H9 (cell line): ENCODE measurements at regions not wholly inside any gene's neighbourhood (a gene's known extent, or its start where the extent isn't known, plus 50 kb on each side); places are given as distances from the start of the nearest gene placed in this dataset.

Source experiments
- DNase-seq: peaks from one replicate; pipeline ENCODE4 v3.0.0-alpha.2; 2017
- H2AFZ ChIP-seq: one replicate; pipeline ENCODE4 v1.6.1; 2013; ENCODE audit warnings: mild to moderate bottlenecking, low read length, control low read depth, moderate library complexity
- H2AK5ac ChIP-seq: 2 replicates; pipeline ENCODE4 v1.6.1; 2013; ENCODE audit warnings: low read length, control low read depth, mixed read lengths; ENCODE audit not compliant: insufficient read length
- H2BK120ac ChIP-seq: one replicate; pipeline ENCODE4 v1.6.1; 2013; ENCODE audit warnings: low read depth, mild to moderate bottlenecking, low read length, control low read depth, inconsistent platforms; ENCODE audit not compliant: poor library complexity, severe bottlenecking
- H2BK12ac ChIP-seq: 2 replicates; pipeline ENCODE4 v1.6.1; 2013; ENCODE audit warnings: low read length, control low read depth, mixed read lengths, low read depth; ENCODE audit not compliant: insufficient read length
- H2BK15ac ChIP-seq: 2 replicates; pipeline ENCODE4 v1.6.1; 2013; ENCODE audit warnings: low read depth, low read length, control low read depth
- H2BK20ac ChIP-seq: one replicate; pipeline ENCODE4 v1.6.1; 2013; ENCODE audit warnings: low read depth, mild to moderate bottlenecking, low read length, control low read depth, inconsistent platforms; ENCODE audit not compliant: poor library complexity, severe bottlenecking
- H2BK5ac ChIP-seq: 2 replicates; pipeline ENCODE4 v1.6.1; 2013; ENCODE audit warnings: low read length, control low read depth, mixed read lengths; ENCODE audit not compliant: insufficient read length
- H3K14ac ChIP-seq: 2 replicates; pipeline ENCODE4 v1.6.1; 2013; ENCODE audit warnings: low read length, control low read depth; ENCODE audit not compliant: insufficient read depth
- H3K18ac ChIP-seq: 2 replicates; pipeline ENCODE4 v1.6.1; 2013; ENCODE audit warnings: low read depth, mild to moderate bottlenecking, mixed read lengths, low read length, control low read depth; ENCODE audit not compliant: insufficient read length
- H3K23ac ChIP-seq: 2 replicates; pipeline ENCODE4 v1.6.1; 2013; ENCODE audit warnings: low read length, control low read depth, mixed read lengths, low read depth; ENCODE audit not compliant: insufficient read length
- H3K23me2 ChIP-seq: 2 replicates; pipeline ENCODE4 v1.6.1; 2013; ENCODE audit warnings: low read depth, mild to moderate bottlenecking, mixed read lengths, low read length, control low read depth; ENCODE audit not compliant: insufficient read length, poor library complexity, severe bottlenecking
- H3K27ac ChIP-seq: 2 replicates; pipeline ENCODE4 v1.5.1; 2013; ENCODE audit warnings: low read length, control low read depth, mixed read lengths, low read depth; ENCODE audit not compliant: insufficient read length
- H3K27me3 ChIP-seq: 2 replicates; pipeline ENCODE4 v1.6.1; 2013; ENCODE audit warnings: low read length, control low read depth, inconsistent platforms; ENCODE audit not compliant: insufficient read depth
- H3K4ac ChIP-seq: 2 replicates; pipeline ENCODE4 v1.6.1; 2013; ENCODE audit warnings: low read depth, mild to moderate bottlenecking, control low read depth, inconsistent platforms, low read length, moderate library complexity
- H3K4me1 ChIP-seq: 2 replicates; pipeline ENCODE4 v1.6.1; 2013; ENCODE audit warnings: low read length, control low read depth, inconsistent platforms; ENCODE audit not compliant: insufficient read depth
- H3K4me2 ChIP-seq: 2 replicates; pipeline ENCODE4 v1.6.1; 2013; ENCODE audit warnings: low read length, control low read depth, mixed read lengths; ENCODE audit not compliant: insufficient read length, insufficient read depth
- H3K56ac ChIP-seq: 2 replicates; pipeline ENCODE4 v1.6.1; 2013; ENCODE audit warnings: low read depth, mild to moderate bottlenecking, mixed read lengths, low read length, control low read depth; ENCODE audit not compliant: insufficient read length
- H3K79me1 ChIP-seq: 2 replicates; pipeline ENCODE4 v1.6.1; 2013; ENCODE audit warnings: low read depth, mild to moderate bottlenecking, moderate library complexity, low read length, control low read depth, inconsistent platforms; ENCODE audit not compliant: insufficient read depth, poor library complexity, severe bottlenecking
- H3K79me2 ChIP-seq: 2 replicates; pipeline ENCODE4 v1.6.1; 2013; ENCODE audit warnings: low read length, control low read depth, inconsistent platforms; ENCODE audit not compliant: insufficient read depth
- H3K9ac ChIP-seq: 2 replicates; pipeline ENCODE4 v1.6.1; 2013; ENCODE audit warnings: low read length, control low read depth, mixed read lengths; ENCODE audit not compliant: insufficient read length; ENCODE audit errors: extremely low read depth
- H3K9me3 ChIP-seq: one replicate; pipeline ENCODE4 v1.6.1; 2013; ENCODE audit warnings: low read depth, low read length, inconsistent platforms; ENCODE audit not compliant: control insufficient read depth
- H3T11ph ChIP-seq: one replicate; pipeline ENCODE4 v1.6.1; 2013; ENCODE audit warnings: mild to moderate bottlenecking, low read length, control low read depth, inconsistent platforms
- H4K20me1 ChIP-seq: one replicate; pipeline ENCODE4 v1.6.1; 2013; ENCODE audit not compliant: control insufficient read depth, insufficient read length, insufficient read depth
- H4K5ac ChIP-seq: 2 replicates; pipeline ENCODE4 v1.6.1; 2013; ENCODE audit warnings: low read depth, mild to moderate bottlenecking, mixed read lengths, low read length, control low read depth; ENCODE audit not compliant: insufficient read length
- H4K8ac ChIP-seq: replicated peaks from 2 replicates; pipeline ENCODE4 v1.6.1; 2013; ENCODE audit warnings: low read length, control low read depth, mixed read lengths, low read depth; ENCODE audit not compliant: insufficient read length
- H4K91ac ChIP-seq: 2 replicates; pipeline ENCODE4 v1.6.1; 2013; ENCODE audit warnings: low read depth, mild to moderate bottlenecking, moderate library complexity, mixed read lengths, low read length, control low read depth; ENCODE audit not compliant: insufficient read length
- H3K27ac Mint-ChIP-seq, 3 experiments: 2 replicates in 2 of 3; 3 replicates in 1 of 3; pipeline ENCODE4 v1.8.0; 2020 to 2021; ENCODE audit warnings: mixed read lengths in 3 of 3, mild to moderate bottlenecking in 1 of 3, moderate library complexity in 1 of 3
- H3K27me3 Mint-ChIP-seq: 2 replicates; pipeline ENCODE4 v1.8.0; 2021; ENCODE audit warnings: low read depth, mild to moderate bottlenecking, moderate library complexity, mixed read lengths
- H3K36me3 Mint-ChIP-seq, 3 experiments: 2 replicates in 2 of 3; 3 replicates in 1 of 3; pipeline ENCODE4 v1.8.0; 2020 to 2021; ENCODE audit warnings: low read depth in 3 of 3, mixed read lengths in 3 of 3; ENCODE audit not compliant: insufficient read depth in 1 of 3
- H3K4me1 Mint-ChIP-seq, 2 experiments: 2 replicates each; pipeline ENCODE4 v1.8.0; 2020; ENCODE audit warnings: mixed read lengths in 2 of 2
- H3K4me3 Mint-ChIP-seq, 2 experiments: 2 replicates in 1 of 2; 3 replicates in 1 of 2; pipeline ENCODE4 v1.8.0; 2020 to 2021; ENCODE audit warnings: mild to moderate bottlenecking in 2 of 2, mixed read lengths in 2 of 2, moderate library complexity in 1 of 2
- H3K9me3 Mint-ChIP-seq, 2 experiments: 2 replicates in 1 of 2; 3 replicates in 1 of 2; pipeline ENCODE4 v1.8.0; 2020; ENCODE audit warnings: mild to moderate bottlenecking in 2 of 2, mixed read lengths in 2 of 2, moderate library complexity in 1 of 2
- CTCF ChIP-seq: fragments of 200-600 bp; sonication (generic); conservative IDR thresholded peaks from 3 replicates; pipeline ENCODE4 v1.8.0; 2021; ENCODE audit warnings: antibody characterized with exemption, mild to moderate bottlenecking
- WGBS: extraction: QIAGEN DNeasy Blood & Tissue Kit; methylation state at CpG from one replicate; pipeline ENCODE4 v1.1.7; 2013; ENCODE audit warnings: missing lambda C conversion rate, low lambda C conversion rate, mixed read lengths; ENCODE audit not compliant: insufficient read length; ENCODE audit errors: extremely low coverage; 5-methylcytosine and 5-hydroxymethylcytosine counted together

- Histone ChIP-seq H3K14ac (no peak overlapping the region), H2BK5ac (no peak overlapping the region), H3K23ac (no peak overlapping the region), H4K20me1 (no peaks in the 10 kb centered on the region), H3K9ac (no peak overlapping the region), H3K27me3 (no peaks in the 10 kb centered on the region), H3K4ac (no peak overlapping the region), H3K79me2 (no peaks in the 10 kb centered on the region), H3K4me2 (no peak overlapping the region), H2AK5ac (no peak overlapping the region), H2BK20ac (no peak overlapping the region), H2BK15ac (no peak overlapping the region), H2AFZ (no peak overlapping the region), H3T11ph (no peak overlapping the region), H3K27ac (no peak overlapping the region), H3K4me1 (peaks cover 1% of the 10 kb centered on the region; the same call in 1 of the 2 replicates), H4K5ac (no peak overlapping the region), H4K91ac (no peak overlapping the region), H3K18ac (no peak overlapping the region), H4K8ac (no peak overlapping the region), H2BK120ac (no peak overlapping the region), H2BK12ac (no peak overlapping the region), H3K9me3 (no peaks in the 10 kb centered on the region), H3K79me1 (no peaks in the 10 kb centered on the region), H3K56ac (no peak overlapping the region), H3K23me2 (no peaks in the 10 kb centered on the region)
- H3K4me1 Mint-ChIP-seq, result peaks cover 4 to 7% of the 10 kb centered on the region in 2 experiments; a peak in 2 of 4 replicates
- H3K27ac Mint-ChIP-seq, result no peak overlapping the region
- TF ChIP-seq CTCF, result no peak
- no peaks in the 10 kb centered on the region for H3K27me3 Mint-ChIP-seq
- H3K36me3 Mint-ChIP-seq, result no peaks in the 10 kb centered on the region
- no peak for DNase-seq
- no CpG with 5 or more reads among the region's 2 CpGs for WGBS
- no peaks in the 10 kb centered on the region for H3K9me3 Mint-ChIP-seq
- H3K4me3 Mint-ChIP-seq, result no peak overlapping the region
Measured at GRCh38 chr13:37175996-37176395, 70.5 kb upstream of the CSNK1A1L start.
